Activated CD8-positive, alpha-beta memory T cell treated with anti-CD3 and anti-CD28 coated beads, Interleukin-2, amount 50 U/mL, for 1 hour (primary cell): ENCODE measurements at regions not wholly inside any gene's neighbourhood (a gene's known extent, or its start where the extent isn't known, plus 50 kb on each side); places are given as distances from the start of the nearest gene placed in this dataset.
"Not testable (repeated sequence)": the region's sequence is repeated elsewhere in the genome, so short reads cannot be mapped to it uniquely, and the experiment has no call there.

Experiments used
- DNase-seq: peaks from one replicate; pipeline ENCODE4 v3.0.0-alpha.2; 2020; ENCODE audit errors: extremely low read depth

DNA sequence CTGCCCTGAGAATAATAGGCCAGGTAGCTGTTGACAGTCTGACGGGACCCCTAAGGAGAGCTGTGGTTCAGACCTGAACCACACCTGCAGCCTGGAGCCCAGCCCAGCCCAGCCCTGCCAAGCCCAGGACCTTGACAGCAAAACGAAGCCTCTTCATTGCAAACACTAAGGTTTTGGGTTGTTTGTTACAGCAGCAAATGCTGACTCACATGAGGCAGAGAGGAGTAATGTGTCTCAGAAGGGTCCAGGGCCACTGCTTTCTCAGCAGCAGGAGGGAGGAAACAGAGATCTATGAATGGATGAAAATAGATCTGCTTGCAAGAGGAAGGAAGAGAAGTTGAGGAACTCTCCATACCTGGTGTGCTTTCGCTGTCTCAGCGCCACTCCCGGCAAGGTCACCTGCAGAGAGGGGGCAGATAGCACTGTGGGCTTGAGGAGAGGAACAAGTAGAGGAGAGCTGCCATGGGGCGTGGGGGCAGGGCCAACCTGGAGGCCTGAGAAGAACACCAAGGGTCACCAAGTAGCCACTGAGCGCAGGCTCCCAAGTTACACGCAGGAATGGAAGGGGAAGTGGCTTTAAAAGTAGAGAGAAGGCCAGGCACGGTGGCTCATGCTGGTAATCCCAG, 127.2 kb downstream of the ZNF281 start:
- no peak for DNase-seq

DNA sequence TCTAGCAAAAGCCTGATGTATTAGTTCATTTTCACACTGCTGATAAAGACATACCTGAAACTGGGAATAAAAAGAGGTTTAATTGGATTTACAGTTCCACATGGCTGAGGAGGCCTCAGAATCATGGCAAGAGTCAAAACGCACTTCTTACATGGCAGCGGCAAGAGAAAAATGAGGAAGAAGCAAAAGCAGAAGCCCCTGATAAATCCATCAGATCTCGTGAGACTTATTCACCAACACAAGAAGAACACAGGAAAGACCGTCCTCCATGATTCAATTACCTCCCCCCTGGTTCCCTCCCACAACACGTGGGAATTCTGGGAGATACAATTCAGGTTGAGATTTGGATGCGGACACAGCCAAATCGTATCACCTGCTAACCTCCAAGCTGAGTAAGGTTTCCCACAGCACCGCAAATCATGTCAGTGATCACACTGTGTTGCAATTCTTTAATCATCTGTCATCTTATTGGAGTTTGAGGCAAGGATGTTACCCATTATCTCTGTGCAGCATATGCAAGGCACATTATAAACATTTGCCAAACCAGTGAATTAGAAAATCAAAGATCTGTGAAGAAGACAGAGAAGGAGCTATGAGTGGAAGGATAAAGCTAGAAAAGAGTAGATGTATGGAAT, 128.5 kb downstream of the ZNF281 start:
- no peak for DNase-seq

DNA sequence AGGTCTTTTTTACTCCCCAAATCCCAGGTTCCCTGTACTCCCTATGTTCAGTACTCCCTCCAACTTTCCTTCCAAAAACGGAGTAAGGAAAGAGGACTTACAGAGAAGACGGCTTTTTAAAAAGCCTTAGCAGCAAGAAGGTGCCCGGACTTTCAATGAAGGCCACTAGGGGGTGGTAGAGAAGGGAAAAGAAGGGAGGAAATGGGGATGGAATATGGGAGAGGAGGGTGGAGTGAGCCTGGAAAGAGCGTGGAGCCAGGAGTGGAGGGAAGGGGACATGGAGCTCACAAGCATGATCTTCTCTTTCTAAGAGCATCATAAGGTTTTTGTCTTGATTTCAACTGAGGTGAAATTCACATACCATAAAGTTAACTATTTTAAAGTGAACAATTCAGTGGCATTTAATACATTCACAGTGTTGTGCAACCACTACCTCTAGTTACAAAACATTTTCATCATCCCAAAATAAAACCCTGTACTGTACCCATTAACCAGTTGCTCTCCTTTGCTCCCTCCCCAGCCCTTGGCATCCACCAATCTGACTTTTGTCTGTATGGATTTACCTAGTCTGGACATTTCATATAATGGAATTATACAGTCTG, 129.9 kb downstream of the ZNF281 start:
- DNase-seq, result no peak

DNA sequence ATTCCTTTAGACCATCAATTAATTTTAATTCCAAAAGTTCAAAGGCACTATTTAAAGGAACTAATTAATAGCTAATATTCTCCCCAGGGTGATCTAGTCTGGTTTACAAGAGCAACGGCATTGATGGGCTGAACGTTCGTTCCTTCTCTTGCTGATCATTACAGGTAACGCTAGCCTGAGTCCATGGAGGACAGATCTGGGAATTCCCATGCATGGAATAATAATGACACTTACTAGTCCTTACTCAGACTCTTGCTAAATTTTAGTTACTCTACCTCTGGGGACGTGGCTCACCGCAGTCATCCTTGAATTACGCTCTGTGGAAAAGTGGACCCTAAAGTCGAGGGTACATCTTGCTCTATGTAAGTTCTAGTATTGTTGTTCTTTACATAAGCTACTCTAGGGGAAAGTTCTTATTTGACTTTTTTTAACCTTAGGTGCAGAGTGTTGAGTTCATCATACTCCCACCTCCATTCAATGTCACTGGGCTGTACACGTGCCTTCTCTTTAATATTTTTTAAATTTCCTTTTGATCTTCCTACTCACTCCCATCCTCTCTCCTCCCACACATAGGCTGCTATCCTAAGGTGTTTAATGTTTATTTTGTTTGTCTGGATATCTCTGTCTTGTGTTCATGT, 133.9 kb downstream of the ZNF281 start:
- DNase-seq, result no peak

DNA sequence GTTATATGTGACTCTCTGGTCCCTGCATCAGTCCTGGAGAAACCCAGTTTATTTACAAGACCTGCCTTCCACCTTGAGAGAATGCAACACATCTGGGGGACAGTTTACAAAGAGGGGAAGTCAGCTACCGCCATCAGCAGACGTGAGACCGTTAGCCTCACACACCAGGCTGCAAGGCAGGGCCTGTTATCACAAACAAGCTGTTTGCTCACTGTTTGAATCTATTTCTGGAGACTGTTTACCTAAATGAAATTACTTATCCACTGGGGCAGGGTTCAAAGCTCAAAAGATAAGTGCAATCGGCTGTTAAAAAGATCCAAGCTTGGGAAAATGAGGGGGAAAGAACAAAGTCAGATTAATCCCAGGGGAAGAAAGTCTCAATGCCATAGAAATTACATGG, 134.4 kb downstream of the ZNF281 start:
- DNase-seq, result no peak

DNA sequence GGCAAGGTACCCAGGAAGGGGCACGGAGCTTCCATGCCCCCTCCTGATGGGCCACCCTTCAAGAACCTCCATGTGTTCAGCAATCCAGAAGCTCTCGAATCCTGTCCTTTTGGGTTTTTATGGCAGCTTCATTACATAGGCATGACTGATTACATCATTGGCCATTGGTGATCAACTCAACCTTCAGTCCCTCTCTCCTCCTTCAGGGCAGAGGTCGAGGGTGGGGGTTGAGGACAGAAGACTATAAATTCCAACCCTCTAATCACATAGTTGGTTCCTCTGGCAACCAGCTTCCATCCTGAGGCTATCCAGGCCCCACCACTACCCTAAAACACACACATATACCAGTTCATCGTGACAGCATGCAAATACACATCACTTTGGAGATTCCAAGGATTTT, 135.7 kb downstream of the ZNF281 start:
- DNase-seq, result no peak

DNA sequence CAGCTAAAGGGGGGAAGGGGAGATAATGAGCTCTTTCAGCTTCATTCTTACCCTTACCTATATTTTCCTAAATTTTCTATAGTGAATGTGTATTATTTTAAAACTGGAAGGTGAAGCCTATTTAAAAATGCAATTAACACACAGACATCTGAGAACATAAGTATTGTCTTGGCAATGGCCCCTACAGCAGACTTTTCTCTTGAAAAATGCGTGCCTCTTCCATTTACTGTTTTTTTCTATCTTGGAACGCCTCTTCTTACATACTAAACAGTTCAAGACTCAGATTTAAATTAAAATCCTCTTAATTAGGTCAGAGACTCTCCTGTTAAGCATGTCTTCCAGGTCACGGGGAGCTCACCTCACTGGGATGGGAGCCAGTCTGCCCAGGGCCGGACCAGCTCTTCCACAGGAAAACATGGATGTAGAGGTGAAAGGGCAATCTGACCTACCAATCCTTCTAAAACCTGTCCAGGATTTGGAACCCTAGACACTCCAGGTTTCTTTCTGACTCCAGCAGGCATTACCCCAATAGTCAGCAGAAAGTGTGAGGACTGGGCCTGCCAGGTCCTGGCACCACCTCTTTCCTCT, 137.3 kb downstream of the ZNF281 start:
- no peak for DNase-seq

DNA sequence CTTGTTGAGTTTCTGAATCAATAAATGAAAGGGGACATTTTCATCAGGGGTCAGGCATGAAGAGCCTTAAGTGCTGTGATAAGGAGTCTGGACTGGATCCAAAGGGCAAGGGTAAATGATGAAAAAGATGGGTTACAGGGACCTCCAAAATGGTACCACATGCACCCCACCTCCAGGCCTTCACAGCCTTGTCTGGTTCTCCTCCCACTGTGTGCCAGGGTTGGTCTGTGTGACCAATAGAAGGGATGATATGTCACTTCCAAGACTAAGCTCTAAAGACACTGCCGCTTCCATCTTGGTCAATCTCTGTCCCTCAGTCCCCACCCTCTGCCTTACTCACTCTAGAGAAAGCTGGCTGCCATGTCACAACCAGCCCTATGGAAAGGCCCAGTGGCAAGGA, 140.6 kb downstream of the ZNF281 start:
- no peak for DNase-seq

DNA sequence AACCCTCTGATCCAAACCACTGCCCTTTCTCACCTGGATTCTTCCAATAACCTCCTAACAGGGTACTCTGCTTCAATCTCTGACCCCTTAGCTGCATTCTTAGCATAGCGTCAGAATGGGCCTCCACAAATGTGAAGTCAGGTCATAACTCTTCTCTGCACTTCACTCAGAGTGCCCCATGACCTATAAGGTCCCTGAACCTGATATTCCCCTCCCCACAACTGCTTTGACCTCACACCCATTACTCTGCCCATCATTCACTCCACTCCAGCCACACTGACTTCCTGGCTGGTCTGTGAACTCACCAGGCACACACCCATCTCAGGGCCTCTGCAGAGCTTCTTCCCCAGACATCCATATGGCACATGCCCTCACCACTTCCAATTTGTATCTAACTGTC, 141.9 kb downstream of the ZNF281 start:
- DNase-seq, result no peak

DNA sequence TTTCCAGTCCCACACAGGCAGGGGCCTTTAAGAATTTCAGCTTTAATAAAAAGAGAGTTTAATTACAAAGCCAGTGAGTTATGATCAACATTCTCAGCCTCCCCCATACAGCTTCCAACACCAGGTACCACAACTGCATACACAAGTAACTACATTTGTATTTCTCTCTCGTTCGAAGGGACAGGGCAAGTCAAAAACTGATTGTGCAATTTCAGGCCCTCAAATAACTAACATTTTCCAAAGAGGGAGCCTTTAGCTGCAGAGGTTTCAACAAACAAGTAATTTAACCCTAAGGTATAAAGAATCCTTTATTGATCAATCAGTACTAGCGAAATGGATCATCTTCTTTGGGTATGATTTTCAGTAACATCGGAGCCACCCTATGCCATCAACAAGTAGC, 142.4 kb downstream of the ZNF281 start:
- DNase-seq, result no peak

DNA sequence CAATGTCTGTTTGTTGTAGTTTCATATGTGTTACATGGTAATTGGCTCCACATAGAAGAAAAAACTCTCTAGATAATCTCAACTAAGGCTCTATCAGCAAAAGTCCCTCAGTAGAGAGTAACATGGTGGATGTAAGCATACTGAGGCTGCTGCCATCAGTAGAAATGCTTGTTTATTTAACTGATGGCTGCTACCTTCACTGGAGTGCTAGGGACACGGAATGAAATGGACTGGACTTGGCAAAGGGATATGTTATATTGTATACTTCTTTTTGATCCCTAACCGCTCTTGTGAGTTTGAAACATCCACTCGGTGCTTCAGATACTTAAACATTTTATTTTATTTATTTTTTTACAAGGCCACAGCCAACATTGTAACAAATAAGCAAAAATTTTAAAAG, 143.0 kb downstream of the ZNF281 start:
- no peak for DNase-seq

DNA sequence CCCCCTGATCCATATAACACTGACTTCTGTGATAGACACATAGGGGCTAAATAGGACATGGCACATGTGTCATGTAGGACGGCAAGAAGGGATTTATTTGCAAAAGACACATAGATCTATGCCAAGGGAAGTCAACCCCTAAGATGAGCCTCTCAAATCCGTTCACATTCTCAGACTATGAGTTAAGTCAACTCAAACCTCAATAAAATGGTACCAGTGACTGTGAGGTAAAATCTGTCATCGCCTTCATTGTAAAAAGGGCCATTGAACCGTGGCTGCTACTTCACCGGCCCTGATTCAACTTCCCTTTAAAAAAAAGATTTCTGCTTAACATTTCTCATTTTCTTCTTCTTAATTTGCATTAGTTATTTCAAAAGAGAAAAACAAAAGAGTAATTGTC, 144.0 kb downstream of the ZNF281 start:
- DNase-seq, result no peak

DNA sequence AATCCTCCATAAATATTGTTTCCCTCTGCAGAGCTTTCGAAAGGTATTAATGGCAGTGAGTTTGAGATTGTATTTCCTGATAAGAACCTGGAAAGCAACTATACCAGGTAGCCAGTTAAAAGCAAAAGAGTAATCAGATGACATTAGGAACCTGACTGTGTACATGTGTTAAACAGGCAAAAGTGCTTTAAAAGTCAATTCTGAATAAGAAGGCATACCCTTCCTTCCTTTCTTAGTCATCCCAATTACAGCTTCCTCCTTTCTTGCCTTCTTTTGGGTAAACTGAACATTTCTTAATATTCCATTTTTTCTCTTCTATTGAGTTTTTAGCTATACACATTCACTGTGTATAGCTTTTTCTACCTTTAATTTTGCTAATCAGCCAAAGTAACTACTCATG, 144.7 kb downstream of the ZNF281 start:
- DNase-seq, result no peak

DNA sequence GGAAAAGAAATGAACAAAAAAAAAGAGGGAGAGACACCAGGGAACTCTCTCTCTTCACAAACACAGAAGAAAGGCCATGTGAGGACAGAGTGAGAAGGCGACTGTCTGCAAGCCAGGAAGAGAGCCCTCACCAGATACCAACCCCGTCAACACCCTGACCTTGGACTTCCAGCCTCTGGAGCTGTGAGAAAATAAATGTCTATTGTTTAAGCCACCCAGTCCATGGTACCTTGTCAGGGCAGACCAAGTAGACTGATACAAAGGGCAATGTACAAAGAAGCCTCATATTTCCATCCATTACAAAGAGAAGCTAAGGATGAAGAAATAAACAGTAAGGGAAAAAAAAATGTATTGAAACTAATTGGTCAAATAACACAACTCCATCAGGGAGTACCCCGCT, 146.6 kb downstream of the ZNF281 start:
- no peak for DNase-seq

DNA sequence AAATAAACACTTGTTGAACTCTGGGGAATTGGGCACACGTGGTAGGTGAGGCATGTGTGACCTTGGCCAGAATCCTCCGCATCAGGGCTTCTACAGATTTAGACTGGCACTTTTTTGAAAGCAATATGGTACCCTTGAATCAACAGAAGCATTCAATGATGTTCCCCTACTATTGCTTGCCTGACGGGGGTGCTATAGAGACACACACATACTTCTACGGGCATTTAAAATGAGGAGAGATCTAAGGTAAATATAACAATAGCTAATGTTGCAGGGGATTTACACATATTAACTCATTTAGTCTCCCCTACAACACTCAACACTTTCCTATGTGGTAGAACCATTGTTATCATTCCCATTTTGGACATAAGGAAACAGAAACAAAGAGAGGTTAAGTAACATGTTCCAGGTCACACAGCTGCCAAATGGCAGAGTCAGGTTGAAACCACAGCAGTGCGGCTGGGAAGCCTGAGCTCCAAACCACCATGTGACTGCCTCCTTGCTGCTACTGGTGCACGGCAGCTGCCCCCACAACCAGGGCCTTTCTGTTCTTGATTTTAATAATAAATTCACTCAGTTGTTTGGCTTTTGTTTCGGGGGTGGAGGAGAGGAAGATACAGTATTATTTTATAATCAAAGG, 147.4 kb downstream of the ZNF281 start:
- no peak for DNase-seq

DNA sequence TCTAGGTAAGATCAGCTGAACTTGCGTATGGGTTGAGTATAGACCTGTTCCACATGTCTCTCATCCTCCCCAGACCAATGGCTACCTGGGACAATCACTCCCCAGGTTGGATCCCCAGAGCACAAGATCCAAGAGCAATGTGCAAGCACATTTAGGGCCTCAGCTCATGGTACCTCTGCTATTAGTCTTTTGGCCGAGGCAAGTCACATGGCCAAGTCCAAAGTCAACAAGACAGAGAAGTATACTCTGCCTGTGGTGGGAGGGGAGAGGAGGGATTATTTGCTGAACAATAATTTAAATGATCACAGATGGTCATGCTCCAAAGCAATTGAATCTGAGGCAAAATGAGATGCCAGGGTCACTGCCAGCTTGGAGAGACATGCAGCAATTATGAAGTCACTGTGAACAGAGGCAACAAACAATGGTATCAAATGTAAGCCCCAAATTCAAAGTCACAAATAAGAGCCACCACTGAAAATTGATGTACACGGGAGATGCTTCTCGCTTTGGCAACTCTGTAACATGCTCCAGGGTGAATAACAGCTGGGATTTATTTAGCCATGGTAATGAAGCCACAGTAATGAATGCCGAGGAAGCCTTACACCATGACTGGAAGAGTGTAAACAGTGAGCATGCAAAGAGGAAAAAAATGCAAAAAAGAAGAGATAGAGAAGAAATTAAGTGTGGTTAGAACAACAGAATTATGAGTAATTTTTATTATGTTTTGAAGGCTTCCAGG, 149.1 kb downstream of the ZNF281 start:
- no peak for DNase-seq

DNA sequence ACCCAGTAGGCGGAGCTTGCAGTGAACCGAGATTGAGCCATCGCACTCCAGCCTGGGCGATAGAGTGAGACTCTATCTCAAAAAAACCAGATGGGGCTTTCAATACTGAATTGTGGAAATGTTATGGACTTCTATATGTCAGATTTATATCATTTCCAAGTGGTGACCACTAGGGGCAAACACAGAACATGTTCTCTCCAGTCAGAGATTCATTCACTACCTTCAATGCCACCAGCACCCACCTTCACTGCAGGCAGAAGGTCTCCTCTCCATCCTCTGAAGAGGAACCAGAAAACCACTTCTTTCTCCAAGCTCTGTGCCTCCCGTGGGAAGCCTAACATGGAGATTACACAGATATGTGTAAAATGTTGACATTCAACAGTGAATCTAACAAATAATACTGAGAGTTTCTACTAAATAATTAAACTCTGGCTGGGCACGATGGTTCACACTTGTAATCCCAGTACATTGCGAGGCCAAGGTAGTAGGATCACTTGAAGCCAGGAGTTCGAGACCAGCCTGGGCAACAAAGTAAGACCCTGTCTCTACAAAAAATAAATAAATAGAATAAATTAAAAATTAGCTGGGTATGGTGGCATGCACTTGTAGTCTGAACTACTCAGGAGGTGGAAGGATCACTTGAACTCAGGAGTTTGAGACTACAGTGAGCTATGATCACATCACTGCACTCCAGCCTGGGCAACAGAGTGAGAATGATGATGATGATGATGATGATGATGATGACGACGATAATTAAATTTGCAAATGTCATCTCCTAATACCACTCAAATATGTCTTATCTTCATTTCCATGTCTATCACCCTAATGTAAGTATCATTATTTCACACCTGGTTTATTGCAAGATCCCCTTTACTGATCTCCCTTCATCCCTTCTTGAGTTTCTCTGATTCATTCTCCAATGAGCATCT, 151.1 kb downstream of the ZNF281 start:
- DNase-seq, result no peak

DNA sequence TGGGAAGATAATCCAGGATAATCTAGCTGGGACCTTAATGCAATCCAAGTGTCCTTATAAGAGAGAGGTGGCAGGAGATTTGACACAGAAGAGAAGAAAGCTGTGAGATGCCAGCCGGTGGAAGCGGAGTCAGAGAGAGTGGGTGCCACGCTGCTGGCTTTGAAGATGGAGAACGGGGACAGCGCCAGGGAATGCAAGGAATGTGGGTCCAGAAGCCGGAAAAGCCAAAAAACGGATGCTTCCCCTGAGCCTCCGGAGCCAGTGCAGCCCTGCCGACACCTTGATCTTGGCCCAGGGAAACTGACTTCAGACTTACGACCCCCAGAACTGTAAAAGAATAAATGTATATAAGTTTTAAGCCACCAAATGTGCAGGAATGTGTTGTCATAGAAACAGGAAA, 152.6 kb downstream of the ZNF281 start:
- no peak for DNase-seq

DNA sequence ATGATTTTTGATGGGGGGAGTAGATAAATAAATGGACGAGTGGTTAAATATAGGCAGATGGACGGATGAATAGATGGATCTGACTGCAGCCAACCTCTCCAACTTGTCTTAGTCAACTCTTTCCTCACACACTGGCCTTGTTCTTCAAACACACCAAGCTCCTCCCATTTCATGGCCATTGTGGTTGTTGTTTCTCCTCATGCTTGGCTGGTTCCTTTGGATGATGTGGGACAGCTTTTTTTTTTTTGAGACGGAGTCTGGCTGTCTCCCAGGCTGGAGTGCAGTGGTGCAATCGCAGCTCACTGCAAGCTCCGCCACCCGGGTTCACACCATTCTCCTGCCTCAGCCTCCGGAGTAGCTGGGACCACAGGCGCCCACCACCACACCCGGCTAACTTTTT, 155.2 kb downstream of the ZNF281 start:
- DNase-seq, result not testable (repeated sequence)

DNA sequence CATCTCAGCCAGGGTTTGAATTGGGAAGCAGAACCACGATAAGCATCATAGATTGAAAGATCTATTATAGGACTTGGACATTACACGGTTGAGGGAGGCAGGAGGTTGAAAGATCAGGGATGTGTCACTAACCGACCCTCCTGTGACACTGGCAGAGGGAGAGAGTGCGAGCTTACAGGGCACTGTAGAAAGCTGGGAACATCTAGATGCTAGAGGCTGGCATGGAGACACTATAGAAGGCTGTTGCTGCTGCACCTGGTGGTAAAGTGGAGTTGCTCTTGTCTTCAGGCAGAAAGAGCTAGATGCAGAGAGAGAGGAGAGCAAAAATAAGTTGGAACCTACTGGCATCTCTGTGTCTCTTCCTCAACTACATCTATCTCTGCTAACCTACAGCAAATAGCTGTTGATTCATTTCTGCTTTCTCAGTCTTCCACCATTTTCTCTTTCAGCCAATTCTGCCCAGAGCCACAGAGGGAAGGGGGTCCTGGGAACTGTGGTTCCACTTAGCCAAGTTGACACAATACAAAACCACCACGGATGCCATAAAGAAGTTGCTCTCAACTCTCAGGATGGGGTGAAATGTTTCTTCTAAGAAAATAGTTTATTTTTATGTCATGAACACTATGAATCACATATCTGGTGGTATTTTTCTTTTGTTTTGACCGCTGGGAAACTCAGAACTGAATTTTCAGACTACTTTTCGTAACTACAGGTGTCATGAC, 155.9 kb downstream of the ZNF281 start:
- no peak for DNase-seq
